Uterus (tissue), 3 donors: ENCODE measurements at regions not wholly inside any gene's neighbourhood (a gene's known extent, or its start where the extent isn't known, plus 50 kb on each side); places are given as distances from the start of the nearest gene placed in this dataset.

Experiments used
- DNase-seq, 2 donors: peaks; one replicate each; pipeline ENCODE4 v3.0.0-alpha.2; 2019 to 2020
- H3K27ac ChIP-seq, 2 donors: fragments of 200-600 bp; sonication (generic); 1 replicate in 1 of 2; 2 replicates in 1 of 2; pipeline ENCODE4 v1.5.1; 2016 to 2018
- H3K27me3 ChIP-seq, 2 donors: fragments of 200-600 bp; sonication (generic); one replicate each; pipeline ENCODE4 v1.5.1; 2018 to 2019; ENCODE audit warnings: control low read depth in 1 of 2
- H3K36me3 ChIP-seq, 2 donors: fragments of 200-600 bp; sonication (generic); one replicate each; pipeline ENCODE4 v1.5.1; 2019; ENCODE audit warnings: control low read depth in 1 of 2
- H3K4me1 ChIP-seq, 2 donors: fragments of 200-600 bp; sonication (generic); one replicate each; pipeline ENCODE4 v1.5.1; 2018 to 2019; ENCODE audit warnings: control low read depth in 1 of 2
- H3K4me3 ChIP-seq, 2 donors: fragments of 200-600 bp; sonication (generic); 1 replicate in 1 of 2; 2 replicates in 1 of 2; pipeline ENCODE4 v1.5.1; 2018 to 2019; ENCODE audit warnings: mild to moderate bottlenecking in 1 of 2
- H3K9me3 ChIP-seq, 2 donors: fragments of 200-600 bp; sonication (generic); one replicate each; pipeline ENCODE4 v1.5.1; 2019; ENCODE audit warnings: control low read depth in 1 of 2
- CTCF ChIP-seq, 4 experiments: fragments of 200-600 bp in 2 of 4; fragments of 450-650 bp in 2 of 4; sonication (generic) in 2 of 4; IDR thresholded peaks; one replicate each; pipeline ENCODE4 v1.5.1; 2016 to 2019; ENCODE audit warnings: antibody characterized with exemption in 4 of 4, mild to moderate bottlenecking in 2 of 4, moderate library complexity in 1 of 4
- POLR2A ChIP-seq, 2 donors: fragments of 450-650 bp; IDR thresholded peaks; one replicate each; pipeline ENCODE4 v1.6.1; 2016; ENCODE audit warnings: antibody characterized with exemption in 2 of 2, mild to moderate bottlenecking in 1 of 2, moderate library complexity in 1 of 2
- intact Hi-C: fragments of 100-400 bp; cut with DNase I; formaldehyde crosslinking; loops from one replicate; pipeline ENCODE4 v1.15.1; 2023; ENCODE audit warnings: low total_unique reads
- donor health status: DM: yes; HTN: yes; CAD: no.

- Histone ChIP-seq H3K36me3 (no peaks in the 10 kb centered on the region), H3K4me1 (no peaks in the 10 kb centered on the region), H3K27me3 (no peaks in the 10 kb centered on the region), H3K27ac (no peak overlapping the region), H3K4me3 (no peak overlapping the region), H3K9me3 (no peaks in the 10 kb centered on the region)
- TF ChIP-seq CTCF (IDR thresholded peaks at IDR 0.05) (no peak), POLR2A (IDR thresholded peaks at IDR 0.05) (no peak)
- intact Hi-C loops = no loop called here
- no peak for DNase-seq
Measured at GRCh38 chr5:118447350-118447749, 541.0 kb downstream of the DTWD2 start.

GRCh38 chr5:118441956-118442355 is 546.4 kb downstream of the DTWD2 start:
- Histone ChIP-seq H3K9me3 (no peaks in the 10 kb centered on the region), H3K4me3 (no peak overlapping the region), H3K27ac (no peak overlapping the region), H3K36me3 (no peaks in the 10 kb centered on the region), H3K4me1 (no peaks in the 10 kb centered on the region), H3K27me3 (no peaks in the 10 kb centered on the region)
- intact Hi-C loops = no loop called here
- no peak for DNase-seq
- TF ChIP-seq POLR2A (IDR thresholded peaks at IDR 0.05) (no peak), CTCF (IDR thresholded peaks at IDR 0.05) (no peak)

- no peak for DNase-seq
- H3K4me3 ChIP-seq = no peak overlapping the region
- TF ChIP-seq CTCF (IDR thresholded peaks at IDR 0.05) (no peak), POLR2A (IDR thresholded peaks at IDR 0.05) (no peak)
- H3K4me1 ChIP-seq = no peaks in the 10 kb centered on the region
- H3K9me3 ChIP-seq = no peaks in the 10 kb centered on the region
- H3K27me3 ChIP-seq = no peaks in the 10 kb centered on the region
- H3K36me3 ChIP-seq = no peaks in the 10 kb centered on the region
- intact Hi-C loops = no loop called here
- H3K27ac ChIP-seq = no peak overlapping the region
Measured at GRCh38 chr5:118441034-118441433, 547.3 kb downstream of the DTWD2 start.

GRCh38 chr5:118440496-118440895 is 547.9 kb downstream of the DTWD2 start:
- Histone ChIP-seq H3K27me3 (no peaks in the 10 kb centered on the region), H3K36me3 (no peaks in the 10 kb centered on the region), H3K4me1 (no peaks in the 10 kb centered on the region), H3K9me3 (no peaks in the 10 kb centered on the region), H3K4me3 (no peak overlapping the region), H3K27ac (no peak overlapping the region)
- intact Hi-C loops = no loop called here
- TF ChIP-seq CTCF (IDR thresholded peaks at IDR 0.05) (no peak), POLR2A (IDR thresholded peaks at IDR 0.05) (no peak)
- DNase-seq = no peak

GRCh38 chr5:118439831-118440230 is 548.5 kb downstream of the DTWD2 start:
- no peak for DNase-seq
- TF ChIP-seq CTCF (IDR thresholded peaks at IDR 0.05) (no peak), POLR2A (IDR thresholded peaks at IDR 0.05) (no peak)
- Histone ChIP-seq H3K36me3 (no peaks in the 10 kb centered on the region), H3K27me3 (no peaks in the 10 kb centered on the region), H3K27ac (no peak overlapping the region), H3K9me3 (no peaks in the 10 kb centered on the region), H3K4me1 (no peaks in the 10 kb centered on the region), H3K4me3 (no peak overlapping the region)
- intact Hi-C loops = no loop called here
